GM18526 (cell line): ENCODE measurements at regions not wholly inside any gene's neighbourhood (a gene's known extent, or its start where the extent isn't known, plus 50 kb on each side); places are given as distances from the start of the nearest gene placed in this dataset.

ENCODE experiments used
- POLR2A ChIP-seq: IDR thresholded peaks from 3 replicates; pipeline ENCODE4 v1.6.1; 2011; ENCODE audit not compliant: insufficient read length; ENCODE audit errors: extremely low read depth

- TF ChIP-seq POLR2A, result no peak
Observed at GRCh38 chr1:212519131-212519530, 86.4 kb downstream of the NENF start.

DNA sequence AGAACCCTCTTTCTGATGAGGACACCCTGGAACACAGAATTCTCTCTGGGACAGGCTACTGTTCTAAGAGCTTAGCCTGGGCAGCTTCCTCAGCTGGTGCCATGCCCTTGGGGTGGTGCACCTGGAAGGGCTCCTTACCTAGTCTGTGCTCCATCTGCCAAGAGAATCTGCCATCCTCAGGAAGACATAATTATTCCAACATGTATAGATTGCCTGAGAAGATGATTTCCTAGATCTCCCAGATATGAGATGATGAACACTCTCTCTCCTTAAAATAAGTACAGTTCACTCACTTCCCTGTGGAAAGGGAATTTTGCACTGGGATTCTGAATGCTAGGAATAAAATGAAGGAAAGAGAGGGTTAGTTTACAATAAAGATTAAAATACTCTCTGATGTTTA, 87.6 kb downstream of the NENF start:
- no peak for TF ChIP-seq POLR2A

DNA sequence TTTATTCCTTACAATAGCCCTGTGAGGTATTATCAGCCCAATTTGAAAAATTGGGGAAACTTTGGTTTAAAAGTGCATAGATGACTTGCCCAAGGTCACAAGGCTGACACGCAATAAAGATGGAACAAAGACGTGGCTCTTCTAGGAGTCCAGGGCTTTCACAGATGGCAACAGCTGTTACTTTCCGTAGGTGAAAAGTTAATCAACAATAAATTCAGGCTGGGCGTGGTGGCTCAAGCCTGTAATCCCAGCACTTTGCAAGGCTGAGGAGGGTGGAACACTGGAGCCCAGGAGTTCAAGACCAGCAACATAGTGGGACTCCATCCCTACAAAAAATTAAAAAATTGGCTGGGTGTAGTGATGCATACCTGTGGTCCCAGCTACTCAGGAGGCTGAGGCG, 87.8 kb upstream of the ATF3 start:
- no peak for TF ChIP-seq POLR2A

DNA sequence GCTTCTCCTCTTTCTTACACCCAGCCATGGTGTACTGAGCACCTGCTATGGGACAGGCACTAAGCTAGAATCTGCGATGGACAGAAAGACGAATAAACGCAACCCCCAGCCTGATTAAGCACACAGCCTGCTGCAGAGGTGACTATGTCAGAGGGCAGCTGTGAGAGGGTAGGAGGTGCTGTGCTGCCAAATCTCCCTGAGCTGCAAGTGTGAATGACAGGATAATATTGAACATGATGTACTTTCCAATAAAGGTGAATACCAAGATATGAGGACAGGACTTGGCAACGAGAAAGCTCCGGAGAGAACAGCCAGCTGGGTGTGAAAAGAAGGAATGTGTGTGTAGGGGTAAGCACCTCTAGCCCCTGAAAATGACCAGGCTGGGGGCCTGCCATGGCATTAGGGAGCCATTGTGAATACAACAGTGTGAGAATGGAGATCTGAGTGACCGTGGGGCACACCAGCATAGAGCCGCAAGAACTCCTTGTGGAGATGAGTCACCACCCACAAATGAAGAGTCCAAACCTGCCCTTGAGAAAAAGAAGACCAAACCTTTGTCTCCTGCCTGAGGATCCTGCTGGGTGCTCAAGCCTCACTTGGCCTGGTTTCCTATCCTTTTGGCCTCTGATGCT, 83.0 kb upstream of the ATF3 start:
- TF ChIP-seq POLR2A, result no peak

GRCh38 chr1:212526111-212526491, 82.5 kb upstream of the ATF3 start:
- TF ChIP-seq POLR2A, result no peak

DNA sequence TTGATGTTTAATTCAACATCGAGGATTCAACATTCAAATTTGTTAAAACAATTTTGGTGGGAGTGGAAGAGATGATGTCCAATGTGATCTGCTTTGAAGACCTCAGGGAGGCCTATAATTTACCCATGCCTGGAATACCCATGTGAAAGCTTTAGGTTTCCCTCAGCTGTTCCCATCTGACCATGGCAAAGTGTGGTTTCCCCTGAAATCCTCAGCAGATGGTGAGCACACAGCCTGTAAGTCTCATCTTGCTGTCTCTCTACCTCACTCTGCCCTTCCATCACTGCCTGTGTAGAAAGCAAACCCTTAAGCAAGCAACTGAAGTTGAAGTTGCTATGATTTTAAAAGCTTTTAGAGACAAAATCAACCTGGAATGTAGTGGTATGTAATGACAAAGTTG, 80.1 kb upstream of the ATF3 start:
- no peak for TF ChIP-seq POLR2A

GRCh38 chr1:212529211-212529741, 79.3 kb upstream of the ATF3 start:
- TF ChIP-seq POLR2A, result no peak

DNA sequence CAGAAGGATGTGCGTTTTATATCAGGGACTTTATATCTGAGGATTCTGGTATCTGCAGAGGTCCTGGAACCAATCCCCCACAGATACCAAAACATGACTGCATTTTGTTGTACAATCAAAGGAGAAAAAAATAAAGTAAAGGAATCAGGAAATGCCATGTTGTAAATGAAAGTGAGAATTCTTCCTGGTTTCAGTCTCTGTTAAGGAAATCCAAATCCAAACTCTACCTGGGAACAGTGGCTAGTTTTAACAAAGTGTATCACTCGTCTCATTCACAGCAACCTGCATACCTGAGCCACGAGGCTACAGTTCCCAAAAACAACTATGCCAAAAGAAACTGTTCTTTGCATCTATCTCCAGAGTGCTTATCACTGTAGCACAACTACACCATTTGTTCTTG, 77.3 kb upstream of the ATF3 start:
- TF ChIP-seq POLR2A, result no peak

GRCh38 chr1:212531796-212532195, 76.8 kb upstream of the ATF3 start:
- TF ChIP-seq POLR2A, result no peak

DNA sequence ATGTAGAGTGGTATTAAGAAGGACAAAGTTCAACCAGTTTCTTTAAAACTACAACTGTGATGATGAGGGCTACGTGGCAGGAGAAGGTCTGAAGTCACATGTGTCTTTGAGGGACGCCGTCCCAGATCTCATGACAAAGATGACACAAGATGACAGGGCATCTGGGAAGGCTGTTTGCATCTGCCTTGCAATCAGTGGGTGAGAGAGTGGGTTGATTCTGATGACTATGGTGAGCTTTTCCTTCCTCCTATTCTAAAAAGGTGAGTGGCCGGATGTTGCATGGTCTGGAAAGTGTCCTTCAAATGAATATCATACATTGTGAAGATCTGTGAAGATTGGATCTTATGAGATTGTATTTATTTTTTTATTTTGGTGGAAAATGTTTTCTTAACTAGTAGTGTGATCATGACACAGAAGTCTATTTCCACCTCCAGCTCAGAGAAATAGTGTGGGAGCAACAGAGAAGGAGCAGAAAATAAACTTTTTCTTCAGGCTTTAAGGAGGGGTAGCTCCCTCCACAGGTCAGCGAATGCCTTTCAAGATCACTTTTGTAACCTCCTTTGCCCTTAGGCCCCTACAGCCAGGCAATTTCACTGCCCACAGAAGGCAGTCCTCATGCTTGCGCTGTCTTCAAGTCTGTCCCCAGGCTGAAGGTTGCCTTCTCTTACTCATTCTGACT, 76.0 kb upstream of the ATF3 start:
- no peak for TF ChIP-seq POLR2A

- no peak for TF ChIP-seq POLR2A
Observed at GRCh38 chr1:212533148-212533517, 75.4 kb upstream of the ATF3 start.

- TF ChIP-seq POLR2A, result no peak
Observed at GRCh38 chr1:212536586-212536985, 72.0 kb upstream of the ATF3 start.

DNA sequence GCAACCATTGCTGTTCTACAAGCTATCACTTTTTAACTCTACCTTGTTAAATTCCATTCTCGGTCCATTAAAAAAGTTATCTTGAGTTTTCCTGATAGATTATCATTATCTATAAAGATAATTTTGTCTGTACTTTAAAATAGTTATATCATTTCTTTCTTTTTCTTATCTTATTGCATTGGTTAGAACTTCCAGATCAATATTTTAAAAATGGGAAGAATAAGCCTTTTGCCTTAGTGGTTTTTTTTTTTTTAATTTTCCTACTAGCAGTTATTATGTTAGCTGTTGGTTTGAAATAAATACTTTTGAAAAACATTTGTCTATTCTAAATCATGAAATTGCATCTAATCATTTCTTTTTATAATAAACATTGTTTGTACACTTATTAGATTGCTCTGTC, 71.0 kb upstream of the ATF3 start:
- no peak for TF ChIP-seq POLR2A

GRCh38 chr1:212539737-212540430, 68.7 kb upstream of the ATF3 start:
- TF ChIP-seq POLR2A, result no peak

GRCh38 chr1:212542761-212543187, 65.8 kb upstream of the ATF3 start:
- no peak for TF ChIP-seq POLR2A

DNA sequence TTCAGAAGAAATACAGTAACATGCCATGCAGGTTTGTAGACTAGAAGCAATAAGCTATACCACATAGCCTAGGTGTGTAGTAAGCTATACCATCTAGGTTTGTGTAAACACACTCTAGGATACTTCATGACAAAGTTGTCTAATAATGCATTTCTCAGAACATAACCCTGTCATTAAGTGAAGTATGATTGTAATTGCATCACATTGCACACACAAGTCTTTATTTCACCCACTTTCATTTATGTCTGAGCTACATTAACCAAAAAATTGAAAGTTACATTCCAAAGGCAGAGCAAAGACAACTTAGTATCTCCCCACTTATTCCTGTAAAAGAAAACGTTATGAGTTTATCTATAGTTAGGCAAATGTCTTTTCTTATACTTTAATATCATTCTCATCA, 64.5 kb upstream of the ATF3 start:
- no peak for TF ChIP-seq POLR2A

- no peak for TF ChIP-seq POLR2A
Observed at GRCh38 chr1:212545941-212546635, 62.5 kb upstream of the ATF3 start.
